ENCODE measurements at regions not wholly inside any gene's neighbourhood (a gene's known extent, or its start where the extent isn't known, plus 50 kb on each side); places are given as distances from the start of the nearest gene placed in this dataset.
"Not testable (repeated sequence)": the region's sequence is repeated elsewhere in the genome, so short reads cannot be mapped to it uniquely, and the experiment has no call there.

DNA sequence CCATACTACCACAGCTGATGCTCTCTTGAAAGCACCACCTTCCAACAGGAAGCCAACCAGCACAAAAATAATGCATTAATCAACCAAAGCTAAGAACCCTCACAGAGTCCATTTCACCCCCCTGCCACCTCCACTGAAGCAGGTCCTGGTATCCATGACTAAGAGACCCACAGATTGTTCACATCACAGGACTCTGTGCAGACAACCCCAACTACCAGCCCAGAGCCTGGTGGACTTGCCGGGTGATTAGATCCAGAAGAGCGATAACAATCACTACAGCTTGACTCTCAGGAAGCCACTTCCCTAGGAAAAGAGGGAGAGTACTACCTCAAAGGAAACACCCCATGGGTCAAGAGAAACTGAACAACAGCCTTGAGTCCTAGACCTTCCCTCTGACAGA is 528.1 kb downstream of the KIF20B start:
- no peaks in the 10 kb centered on the region for H3K27me3 ChIP-seq (ENCODE audit: control insufficient read depth in 1 of 2, insufficient read depth in 2 of 2, low read length in 2 of 2)
- H3K27ac ChIP-seq (ENCODE audit: extremely low read length, insufficient read depth, low read length) = no peak overlapping the region
- H3K4me2 ChIP-seq (ENCODE audit: low read depth, low read length) = no peak overlapping the region
- TF ChIP-seq, protein P1, sequence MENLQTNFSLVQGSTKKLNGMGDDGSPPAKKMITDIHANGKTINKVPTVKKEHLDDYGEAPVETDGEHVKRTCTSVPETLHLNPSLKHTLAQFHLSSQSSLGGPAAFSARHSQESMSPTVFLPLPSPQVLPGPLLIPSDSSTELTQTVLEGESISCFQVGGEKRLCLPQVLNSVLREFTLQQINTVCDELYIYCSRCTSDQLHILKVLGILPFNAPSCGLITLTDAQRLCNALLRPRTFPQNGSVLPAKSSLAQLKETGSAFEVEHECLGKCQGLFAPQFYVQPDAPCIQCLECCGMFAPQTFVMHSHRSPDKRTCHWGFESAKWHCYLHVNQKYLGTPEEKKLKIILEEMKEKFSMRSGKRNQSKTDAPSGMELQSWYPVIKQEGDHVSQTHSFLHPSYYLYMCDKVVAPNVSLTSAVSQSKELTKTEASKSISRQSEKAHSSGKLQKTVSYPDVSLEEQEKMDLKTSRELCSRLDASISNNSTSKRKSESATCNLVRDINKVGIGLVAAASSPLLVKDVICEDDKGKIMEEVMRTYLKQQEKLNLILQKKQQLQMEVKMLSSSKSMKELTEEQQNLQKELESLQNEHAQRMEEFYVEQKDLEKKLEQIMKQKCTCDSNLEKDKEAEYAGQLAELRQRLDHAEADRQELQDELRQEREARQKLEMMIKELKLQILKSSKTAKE (CRISPR knock-in tag; IDR thresholded peaks at IDR 0.05; ENCODE audit: borderline replicate concordance) = no peak
- TF ChIP-seq TEAD3 (CRISPR knock-in tag; optimal IDR thresholded peaks at IDR 0.05; ENCODE audit: borderline replicate concordance) (no peak), ZNF782 (CRISPR knock-in tag; IDR thresholded peaks at IDR 0.05; ENCODE audit: borderline replicate concordance) (no peak), TAF15 (IDR thresholded peaks at IDR 0.05; ENCODE audit: low read depth, low read length, poor library complexity, severe bottlenecking) (no peak)
- TF ChIP-seq, protein P2, sequence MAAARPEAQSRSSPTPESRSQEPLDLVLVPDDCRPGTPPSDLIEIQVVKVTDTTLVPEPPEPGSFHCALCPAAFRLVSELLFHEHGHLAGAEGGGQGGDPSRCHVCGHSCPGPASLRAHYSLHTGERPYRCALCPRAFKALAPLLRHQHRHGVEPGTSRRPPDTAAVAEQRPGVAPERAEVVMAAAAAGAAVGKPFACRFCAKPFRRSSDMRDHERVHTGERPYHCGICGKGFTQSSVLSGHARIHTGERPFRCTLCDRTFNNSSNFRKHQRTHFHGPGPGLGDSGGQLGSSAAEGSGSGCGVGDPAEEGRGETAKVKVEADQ (CRISPR knock-in tag; IDR thresholded peaks at IDR 0.05; ENCODE audit: borderline replicate concordance) = no peak
- TF ChIP-seq, protein P3, sequence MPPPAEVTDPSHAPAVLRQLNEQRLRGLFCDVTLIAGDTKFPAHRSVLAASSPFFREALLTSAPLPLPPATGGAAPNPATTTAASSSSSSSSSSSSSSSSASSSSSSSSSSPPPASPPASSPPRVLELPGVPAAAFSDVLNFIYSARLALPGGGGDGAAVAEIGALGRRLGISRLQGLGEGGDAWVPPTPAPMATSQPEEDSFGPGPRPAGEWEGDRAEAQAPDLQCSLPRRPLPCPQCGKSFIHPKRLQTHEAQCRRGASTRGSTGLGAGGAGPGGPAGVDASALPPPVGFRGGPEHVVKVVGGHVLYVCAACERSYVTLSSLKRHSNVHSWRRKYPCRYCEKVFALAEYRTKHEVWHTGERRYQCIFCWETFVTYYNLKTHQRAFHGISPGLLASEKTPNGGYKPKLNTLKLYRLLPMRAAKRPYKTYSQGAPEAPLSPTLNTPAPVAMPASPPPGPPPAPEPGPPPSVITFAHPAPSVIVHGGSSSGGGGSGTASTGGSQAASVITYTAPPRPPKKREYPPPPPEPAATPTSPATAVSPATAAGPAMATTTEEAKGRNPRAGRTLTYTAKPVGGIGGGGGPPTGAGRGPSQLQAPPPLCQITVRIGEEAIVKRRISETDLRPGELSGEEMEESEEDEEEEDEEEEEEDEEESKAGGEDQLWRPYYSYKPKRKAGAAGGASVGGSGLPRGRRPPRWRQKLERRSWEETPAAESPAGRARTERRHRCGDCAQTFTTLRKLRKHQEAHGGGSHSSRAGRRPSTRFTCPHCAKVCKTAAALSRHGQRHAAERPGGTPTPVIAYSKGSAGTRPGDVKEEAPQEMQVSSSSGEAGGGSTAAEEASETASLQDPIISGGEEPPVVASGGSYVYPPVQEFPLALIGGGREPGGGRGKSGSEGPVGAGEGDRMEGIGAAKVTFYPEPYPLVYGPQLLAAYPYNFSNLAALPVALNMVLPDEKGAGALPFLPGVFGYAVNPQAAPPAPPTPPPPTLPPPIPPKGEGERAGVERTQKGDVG (CRISPR knock-in tag; IDR thresholded peaks at IDR 0.05; ENCODE audit: borderline replicate concordance) = no peak
- ChIA-PET CTCF (ENCODE audit: low intra/inter-chr PET ratio, low total read pairs) (no interaction called here), POLR2A (no interaction called here)
- DNase-seq (ENCODE audit: low spot score) (no peak), FAIRE-seq (no peak), ATAC-seq (no peak)
- H3K9ac ChIP-seq (ENCODE audit: insufficient read depth, low read depth, low read length) = no peak overlapping the region
- H3K36me3 ChIP-seq (replicated peaks in 1 of 2; ENCODE audit: control insufficient read depth in 1 of 2, insufficient read depth in 2 of 2, low read length in 2 of 2) = no peaks in the 10 kb centered on the region
- no peak overlapping the region for H3K4me3 ChIP-seq (replicated peaks in 1 of 3; ENCODE audit: insufficient read depth in 1 of 3, low read depth in 2 of 3, low read length in 3 of 3)
- no TSS peak for BruUV-seq (replicated peaks)
- H3K79me2 ChIP-seq (ENCODE audit: insufficient read depth, low read length) = no peaks in the 10 kb centered on the region
- 18% methylated on average over 2 of the region's 2 CpGs for WGBS (ENCODE audit: low lambda C conversion rate)
- no peaks in the 10 kb centered on the region for H4K20me1 ChIP-seq (ENCODE audit: insufficient read depth, low read length)
- peaks cover 12% of the 10 kb centered on the region; the same call in 1 of the 2 replicates for H3K9me3 ChIP-seq (ENCODE audit: low read length)
- intact Hi-C loops (cut with micrococcal nuclease; ENCODE audit: unreplicated experiment) (no loop called here), in situ Hi-C loops (cut with HindIII; ENCODE audit: extremely low pct_ligation_motif_present, low pct_unique_long_range_greater_than_20kb) (no loop called here)
- H3K4me1 ChIP-seq (ENCODE audit: insufficient read depth, low read length) = no peaks in the 10 kb centered on the region
- H2AFZ ChIP-seq (ENCODE audit: low read length) = no peak overlapping the region

DNA sequence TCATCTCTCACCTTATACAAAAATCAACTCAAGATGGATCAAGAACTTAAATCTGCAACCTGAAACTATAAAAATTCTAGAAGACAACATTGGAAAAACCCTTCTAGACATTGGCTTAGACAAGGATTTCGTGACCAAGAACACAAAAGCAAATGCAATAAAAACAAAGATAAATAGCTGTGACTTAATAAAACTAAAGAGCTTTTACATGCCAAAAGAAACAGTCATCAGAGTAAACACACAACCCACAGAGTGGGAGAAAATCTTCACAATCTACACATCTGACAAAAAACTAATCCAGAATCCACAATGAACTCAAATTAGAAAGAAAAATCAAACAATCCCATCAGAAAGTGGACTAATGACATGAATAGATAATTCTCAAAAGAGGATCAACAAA is 532.4 kb downstream of the KIF20B start:
- DNase-seq (ENCODE audit: low spot score); H3K4me2 ChIP-seq (ENCODE audit: low read depth, low read length); BruUV-seq (replicated peaks); H3K27ac ChIP-seq (ENCODE audit: extremely low read length, insufficient read depth, low read length); in situ Hi-C loops (cut with HindIII; ENCODE audit: extremely low pct_ligation_motif_present, low pct_unique_long_range_greater_than_20kb); H2AFZ ChIP-seq (ENCODE audit: low read length); H3K36me3 ChIP-seq (replicated peaks in 1 of 2; ENCODE audit: control insufficient read depth in 1 of 2, insufficient read depth in 2 of 2, low read length in 2 of 2); H4K20me1 ChIP-seq (ENCODE audit: insufficient read depth, low read length); FAIRE-seq; CTCF ChIA-PET (ENCODE audit: low intra/inter-chr PET ratio, low total read pairs); ATAC-seq; H3K79me2 ChIP-seq (ENCODE audit: insufficient read depth, low read length); H3K4me3 ChIP-seq (replicated peaks in 1 of 3; ENCODE audit: insufficient read depth in 1 of 3, low read depth in 2 of 3, low read length in 3 of 3); H3K4me1 ChIP-seq (ENCODE audit: insufficient read depth, low read length); POLR2A ChIA-PET; intact Hi-C loops (cut with micrococcal nuclease; ENCODE audit: unreplicated experiment); H3K9ac ChIP-seq (ENCODE audit: insufficient read depth, low read depth, low read length); H3K27me3 ChIP-seq (ENCODE audit: control insufficient read depth in 1 of 2, insufficient read depth in 2 of 2, low read length in 2 of 2): not testable (repeated sequence)
- WGBS (ENCODE audit: low lambda C conversion rate) = 0% methylated on average over 1 of the region's 1 CpG
- H3K9me3 ChIP-seq (ENCODE audit: low read length) = peaks cover 15% of the 10 kb centered on the region

Measured in HepG2 (cell line).